B cell (primary cell): ENCODE measurements at regions not wholly inside any gene's neighbourhood (a gene's known extent, or its start where the extent isn't known, plus 50 kb on each side); places are given as distances from the start of the nearest gene placed in this dataset.

ENCODE experiments used
- ATAC-seq: fragments of 200-7000 bp; cut with Tn5 transposase; one replicate; pipeline ENCODE4 v1.10.0; 2021; ENCODE audit warnings: low read depth, mild to moderate bottlenecking, moderate number of reproducible peaks, moderate library complexity
- CTCF ChIA-PET: fragments of 350-600 bp; sonication (Branson Sonifier 250); formaldehyde crosslinking; loops from one replicate; lab custom pipeline; 2021; ENCODE audit warnings: antibody characterized with exemption, inconsistent platforms; lab: Charles Lee
- POLR2A ChIA-PET: fragments of 350-600 bp; sonication (Branson Sonifier 250); formaldehyde crosslinking; loops from one replicate; lab custom pipeline; 2021; ENCODE audit warnings: antibody characterized with exemption; lab: Charles Lee
- DNase-seq: peaks from one replicate; pipeline ENCODE4 v3.0.0; 2013
- H2AFZ ChIP-seq: 2 replicates; pipeline ENCODE4 v1.6.1; 2012; ENCODE audit warnings: mild to moderate bottlenecking, low read depth, low read length; ENCODE audit not compliant: insufficient read depth, poor library complexity, severe bottlenecking
- H3K27ac ChIP-seq, 2 donors: 1 replicate in 1 of 2; 2 replicates in 1 of 2; pipeline ENCODE4 v1.5.1; 2012 to 2013; ENCODE audit warnings: low read length in 2 of 2, mild to moderate bottlenecking in 2 of 2, moderate library complexity in 1 of 2
- H3K27me3 ChIP-seq, 4 experiments: fragments of 200-600 bp in 1 of 4; sonication (generic) in 1 of 4; replicated peaks in 1 of 4; 1 replicate in 2 of 4; 2 replicates in 2 of 4; pipeline versions ENCODE4 v1.6.1 to v1.7.0; 2013 to 2016; ENCODE audit warnings: low read length in 3 of 4, mild to moderate bottlenecking in 2 of 4, mixed read lengths in 1 of 4, moderate library complexity in 1 of 4; ENCODE audit not compliant: insufficient read depth in 4 of 4, control insufficient read depth in 3 of 4; ENCODE audit errors: control extremely low read depth in 1 of 4
- H3K36me3 ChIP-seq, 2 experiments: replicated peaks in 1 of 2; 1 replicate in 1 of 2; 2 replicates in 1 of 2; pipeline versions ENCODE4 v1.6.1 to v1.7.1; 2013; ENCODE audit warnings: low read length in 1 of 2; ENCODE audit not compliant: insufficient read depth in 2 of 2, control insufficient read depth in 1 of 2; ENCODE audit errors: control extremely low read depth in 1 of 2, extremely low read depth in 1 of 2
- H3K4me1 ChIP-seq, 2 donors: fragments of 200-600 bp in 1 of 2; sonication (generic) in 1 of 2; 1 replicate in 1 of 2; 2 replicates in 1 of 2; pipeline versions ENCODE4 v1.5.1 to v1.6.1; 2013 to 2017; ENCODE audit warnings: low read length in 2 of 2; ENCODE audit not compliant: control insufficient read depth in 2 of 2, insufficient read depth in 2 of 2
- H3K4me2 ChIP-seq: replicated peaks from 2 replicates; pipeline ENCODE3; 2012; ENCODE audit warnings: mild to moderate bottlenecking, low read depth, low read length; ENCODE audit not compliant: poor library complexity, severe bottlenecking
- H3K4me3 ChIP-seq, 5 experiments: fragments of 200-600 bp in 1 of 5; sonication (generic) in 1 of 5; 1 replicate in 3 of 5; 2 replicates in 2 of 5; pipeline versions ENCODE4 v1.5.1 to v1.7.0; 2011 to 2016; ENCODE audit warnings: low read length in 4 of 5, mild to moderate bottlenecking in 4 of 5, low read depth in 2 of 5, control low read depth in 1 of 5, moderate library complexity in 1 of 5; ENCODE audit not compliant: insufficient read depth in 1 of 5; ENCODE audit errors: control extremely low read depth in 1 of 5, extremely low read depth in 1 of 5
- H3K79me2 ChIP-seq: fragments of 200-600 bp; sonication (generic); one replicate; pipeline ENCODE4 v1.6.0; 2016; ENCODE audit warnings: low read length; ENCODE audit not compliant: control insufficient read depth, insufficient read depth
- H3K9ac ChIP-seq: fragments of 200-600 bp; sonication (generic); 2 replicates; pipeline ENCODE4 v1.6.1; 2017; ENCODE audit warnings: mild to moderate bottlenecking, low read length, moderate library complexity
- H3K9me3 ChIP-seq, 3 donors: one replicate each; pipeline versions ENCODE4 v1.6.1 to v1.7.1; 2013; ENCODE audit warnings: low read length in 2 of 3; ENCODE audit not compliant: control insufficient read depth in 2 of 3, insufficient read depth in 1 of 3; ENCODE audit errors: control extremely low read depth in 1 of 3
- H4K20me1 ChIP-seq: 2 replicates; pipeline ENCODE4 v1.6.0; 2012; ENCODE audit warnings: mild to moderate bottlenecking, low read length; ENCODE audit not compliant: insufficient read depth, control insufficient read depth, poor library complexity, severe bottlenecking
- H3K27ac Mint-ChIP-seq: one replicate; pipeline ENCODE4 v1.8.0; 2021; ENCODE audit warnings: mixed read lengths
- H3K27me3 Mint-ChIP-seq: one replicate; pipeline ENCODE4 v1.8.0; 2021; ENCODE audit warnings: mixed read lengths
- H3K4me1 Mint-ChIP-seq: one replicate; pipeline ENCODE4 v1.8.0; 2021; ENCODE audit warnings: mixed read lengths
- H3K4me3 Mint-ChIP-seq: one replicate; pipeline ENCODE4 v1.8.0; 2021; ENCODE audit warnings: mixed read lengths
- H3K9me3 Mint-ChIP-seq: one replicate; pipeline ENCODE4 v1.8.0; 2022; ENCODE audit warnings: mixed read lengths; ENCODE audit not compliant: insufficient read depth
- CTCF ChIP-seq: fragments of 200-600 bp; IDR thresholded peaks from one replicate; pipeline ENCODE4 v1.8.0; 2022; ENCODE audit warnings: antibody characterized with exemption, mild to moderate bottlenecking
- EZH2 ChIP-seq: IDR thresholded peaks from 2 replicates; pipeline ENCODE4 v1.6.1; 2012; ENCODE audit warnings: borderline replicate concordance, low read depth, mild to moderate bottlenecking, moderate library complexity, low read length; ENCODE audit not compliant: insufficient read depth, poor library complexity, severe bottlenecking
- WGBS: methylation state at CpG from one replicate; pipeline ENCODE4 v1.1.5; 2013; ENCODE audit warnings: missing lambda C conversion rate; ENCODE audit not compliant: insufficient coverage; 5-methylcytosine and 5-hydroxymethylcytosine counted together
- intact Hi-C: fragments of 100-400 bp; cut with micrococcal nuclease; formaldehyde crosslinking; loops from one replicate; pipeline ENCODE4 v1.10.0; 2022

- Histone ChIP-seq H3K9me3 (peaks cover 0 to 2% (median 0%) of the 10 kb centered on the region in 3 donors), H3K79me2 (no peaks in the 10 kb centered on the region), H3K4me1 (no peaks in the 10 kb centered on the region), H3K27me3 (no peaks in the 10 kb centered on the region), H3K9ac (no peak overlapping the region), H3K36me3 (no peaks in the 10 kb centered on the region), H3K4me2 (no peak overlapping the region), H3K27ac (no peak overlapping the region), H2AFZ (no peak overlapping the region), H3K4me3 (no peak overlapping the region), H4K20me1 (no peaks in the 10 kb centered on the region)
- H3K9me3 Mint-ChIP-seq: peaks cover 3% of the 10 kb centered on the region
- no peaks in the 10 kb centered on the region for H3K27me3 Mint-ChIP-seq
- WGBS: 100% methylated on average over 1 of the region's 2 CpGs
- CTCF ChIA-PET: no interaction called here
- H3K27ac Mint-ChIP-seq: no peak overlapping the region
- intact Hi-C loops: no loop called here
- no peaks in the 10 kb centered on the region for H3K4me1 Mint-ChIP-seq
- DNase-seq (no peak), ATAC-seq (no peak)
- TF ChIP-seq CTCF: no peak
- no peak for TF ChIP-seq EZH2
- POLR2A ChIA-PET: no interaction called here
- no peak overlapping the region for H3K4me3 Mint-ChIP-seq
Measured at GRCh38 chr3:176463610-176464009, 733.7 kb downstream of the TBL1XR1 start.

DNA sequence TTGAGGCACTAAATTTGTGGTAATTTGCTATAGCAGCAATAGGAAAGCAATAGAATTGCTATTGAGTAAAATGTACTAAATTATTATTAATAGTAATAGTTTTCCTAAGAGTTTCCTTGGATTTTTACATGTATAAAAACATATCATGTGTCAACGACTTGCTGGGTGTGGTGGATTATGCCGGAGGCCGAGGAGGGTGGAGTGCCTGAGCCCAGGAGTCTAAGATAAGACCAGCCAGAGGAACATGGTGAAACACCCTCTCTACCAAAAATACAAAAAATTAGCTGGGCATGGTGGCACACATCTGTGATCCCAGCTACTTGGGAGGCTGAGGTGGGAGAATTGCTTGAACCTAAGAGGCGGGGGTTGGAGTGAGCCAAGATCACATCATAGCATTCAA lies 749.9 kb downstream of the TBL1XR1 start:
- TF ChIP-seq CTCF: no peak
- no peak for TF ChIP-seq EZH2
- Histone ChIP-seq H3K9me3 (no peaks in the 10 kb centered on the region), H2AFZ (no peak overlapping the region), H3K9ac (no peak overlapping the region), H3K27me3 (no peaks in the 10 kb centered on the region), H3K4me1 (no peaks in the 10 kb centered on the region), H3K27ac (no peak overlapping the region), H3K4me3 (no peak overlapping the region), H3K79me2 (no peaks in the 10 kb centered on the region), H3K4me2 (no peak overlapping the region), H3K36me3 (no peaks in the 10 kb centered on the region), H4K20me1 (no peaks in the 10 kb centered on the region)
- 100% methylated on average over 1 of the region's 4 CpGs for WGBS
- DNase-seq: no peak
- H3K27ac Mint-ChIP-seq: no peak overlapping the region
- no peaks in the 10 kb centered on the region for H3K4me1 Mint-ChIP-seq
- H3K9me3 Mint-ChIP-seq: peaks cover 6% of the 10 kb centered on the region
- POLR2A ChIA-PET: no interaction called here
- no peaks in the 10 kb centered on the region for H3K27me3 Mint-ChIP-seq
- intact Hi-C loops: no loop called here
- no peak for ATAC-seq
- H3K4me3 Mint-ChIP-seq: no peak overlapping the region
- CTCF ChIA-PET: no interaction called here
